ENCODE measurements at regions not wholly inside any gene's neighbourhood (a gene's known extent, or its start where the extent isn't known, plus 50 kb on each side); places are given as distances from the start of the nearest gene placed in this dataset.

- TF ChIP-seq CHD2 (IDR thresholded peaks at IDR 0.05; ENCODE audit: low read length, partially characterized antibody) (no peak), REST (IDR thresholded peaks at IDR 0.05) (no peak), POLR2AphosphoS2 (conservative IDR thresholded peaks at IDR 0.05; ENCODE audit: low read length) (no peak), KDM1A (IDR thresholded peaks at IDR 0.05; ENCODE audit: low read depth) (no peak), ZFP36 (IDR thresholded peaks at IDR 0.05; ENCODE audit: borderline replicate concordance, partially characterized antibody) (no peak), CTCF (IDR thresholded peaks at IDR 0.05) (no peak), RCOR1 (IDR thresholded peaks at IDR 0.05; ENCODE audit: low read depth, low read length) (no peak), CEBPB (IDR thresholded peaks at IDR 0.05) (no peak), EP300 (IDR thresholded peaks at IDR 0.05) (no peak), SMC3 (IDR thresholded peaks at IDR 0.05) (no peak), POLR2A (IDR thresholded peaks at IDR 0.05; ENCODE audit: low read length) (no peak)
These were observed 266.9 kb downstream of the NOVA1 start for GRCh38 chr14:26330982-26331381.

Measured in A549 (cell line).